ENCODE measurements at regions not wholly inside any gene's neighbourhood (a gene's known extent, or its start where the extent isn't known, plus 50 kb on each side); places are given as distances from the start of the nearest gene placed in this dataset.

- peak in 1 of 2 donors; percentile 38 for DNase-seq
Measured at GRCh38 chr2:152861349-152861942, 143.0 kb downstream of the ARL6IP6 start.

GRCh38 chr2:152858594-152859265, 140.3 kb downstream of the ARL6IP6 start:
- DNase-seq: no peak

GRCh38 chr2:152846697-152847470, 128.5 kb downstream of the ARL6IP6 start:
- no peak for DNase-seq

- no peak for DNase-seq
Measured at GRCh38 chr2:152835674-152836073, 117.3 kb downstream of the ARL6IP6 start.

- no peak for DNase-seq
Measured at GRCh38 chr2:152827944-152828343, 109.5 kb downstream of the ARL6IP6 start.

- no peak for DNase-seq
Measured at GRCh38 chr2:152826581-152827279, 108.3 kb downstream of the ARL6IP6 start.

GRCh38 chr2:152825834-152826233, 107.4 kb downstream of the ARL6IP6 start:
- no peak for DNase-seq

- DNase-seq: no peak
Measured at GRCh38 chr2:152823905-152824304, 105.5 kb downstream of the ARL6IP6 start.

GRCh38 chr2:152822676-152823075, 104.3 kb downstream of the ARL6IP6 start:
- no peak for DNase-seq

GRCh38 chr2:152820048-152820447, 101.6 kb downstream of the ARL6IP6 start:
- DNase-seq: no peak

GRCh38 chr2:152815634-152816257, 97.3 kb downstream of the ARL6IP6 start:
- no peak for DNase-seq

GRCh38 chr2:152814475-152815030, 96.1 kb downstream of the ARL6IP6 start:
- DNase-seq: no peak

GRCh38 chr2:152813351-152813750, 94.9 kb downstream of the ARL6IP6 start:
- DNase-seq: no peak
